HG03378 (cell line): ENCODE measurements at regions not wholly inside any gene's neighbourhood (a gene's known extent, or its start where the extent isn't known, plus 50 kb on each side); places are given as distances from the start of the nearest gene placed in this dataset.
"Not testable (repeated sequence)": the region's sequence is repeated elsewhere in the genome, so short reads cannot be mapped to it uniquely, and the experiment has no call there.

Source experiments
- ATAC-seq: cut with Tn5 transposase; IDR thresholded peaks from one replicate; pipeline ENCODE4 v1.9.1; 2021; ENCODE audit warnings: mild to moderate bottlenecking, moderate library complexity; ENCODE audit not compliant: unreplicated experiment

GRCh38 chr4:127214931-127215330, 417.8 kb upstream of the INTU start:
- ATAC-seq = no peak

GRCh38 chr4:127217586-127218229, 415.0 kb upstream of the INTU start:
- no peak for ATAC-seq

- no peak for ATAC-seq
Measured at GRCh38 chr4:127219232-127219631, 413.5 kb upstream of the INTU start.

- no peak for ATAC-seq
Measured at GRCh38 chr4:127224556-127224955, 408.2 kb upstream of the INTU start.

GRCh38 chr4:127229855-127230608, 402.7 kb upstream of the INTU start:
- ATAC-seq = no peak

- no peak for ATAC-seq
Measured at GRCh38 chr4:127236889-127237288, 395.9 kb upstream of the INTU start.

- ATAC-seq = no peak
Measured at GRCh38 chr4:127237581-127237980, 395.2 kb upstream of the INTU start.

GRCh38 chr4:127238956-127239475, 393.7 kb upstream of the INTU start:
- no peak for ATAC-seq

GRCh38 chr4:127239902-127240763, 392.6 kb upstream of the INTU start:
- ATAC-seq = no peak

- ATAC-seq = no peak
Measured at GRCh38 chr4:127240764-127241105, 392.0 kb upstream of the INTU start.

GRCh38 chr4:127244515-127244914, 388.2 kb upstream of the INTU start:
- ATAC-seq = no peak

- no peak for ATAC-seq
Measured at GRCh38 chr4:127246963-127247952, 385.5 kb upstream of the INTU start.

- ATAC-seq = no peak
Measured at GRCh38 chr4:127249066-127249766, 383.5 kb upstream of the INTU start.

GRCh38 chr4:127249767-127250108, 383.0 kb upstream of the INTU start:
- ATAC-seq = no peak

GRCh38 chr4:127250577-127250976, 382.2 kb upstream of the INTU start:
- ATAC-seq = peak; percentile 73

- peak; percentile 89 for ATAC-seq
Measured at GRCh38 chr4:127251423-127251822, 381.3 kb upstream of the INTU start.

GRCh38 chr4:127256500-127256899, 376.3 kb upstream of the INTU start:
- ATAC-seq = no peak

- ATAC-seq = no peak
Measured at GRCh38 chr4:127261476-127261875, 371.3 kb upstream of the INTU start.

- no peak for ATAC-seq
Measured at GRCh38 chr4:127268367-127268766, 364.4 kb upstream of the INTU start.

- not testable (repeated sequence) for ATAC-seq
Measured at GRCh38 chr4:127277023-127277422, 355.7 kb upstream of the INTU start.
